Fibroblast of lung (primary cell): ENCODE measurements at regions not wholly inside any gene's neighbourhood (a gene's known extent, or its start where the extent isn't known, plus 50 kb on each side); places are given as distances from the start of the nearest gene placed in this dataset.
A peak's percentile ranks its signal among the peaks of the same experiment; 100 is the strongest.

Experiments
- DNase-seq, 2 donors: peaks; one replicate each; pipeline versions ENCODE4 v3.0.0 to v3.0.0-alpha.2; 2010; ENCODE audit warnings: low read depth in 2 of 2
- H2AFZ ChIP-seq: 2 replicates; pipeline ENCODE4 v1.5.1; 2012; ENCODE audit warnings: low read length, control low read depth, inconsistent platforms
- H3K27ac ChIP-seq: 2 replicates; pipeline ENCODE4 v1.5.1; 2011; ENCODE audit warnings: low read length, control low read depth; ENCODE audit not compliant: insufficient read depth
- H3K27me3 ChIP-seq: 2 replicates; pipeline ENCODE4 v1.5.1; 2011; ENCODE audit warnings: mild to moderate bottlenecking, low read length; ENCODE audit not compliant: control insufficient read depth, insufficient read depth
- H3K36me3 ChIP-seq: 2 replicates; pipeline ENCODE4 v1.5.1; 2011; ENCODE audit warnings: low read length; ENCODE audit not compliant: control insufficient read depth, insufficient read depth
- H3K4me1 ChIP-seq: 2 replicates; pipeline ENCODE4 v1.5.1; 2011; ENCODE audit warnings: low read length; ENCODE audit not compliant: control insufficient read depth, insufficient read depth; ENCODE audit errors: extremely low read depth
- H3K4me2 ChIP-seq: 2 replicates; pipeline ENCODE4 v1.5.1; 2011; ENCODE audit warnings: low read length, control low read depth; ENCODE audit not compliant: insufficient read depth; ENCODE audit errors: extremely low read depth
- H3K4me3 ChIP-seq, 4 experiments: fragments of 200-600 bp in 1 of 4; sonication (generic) in 1 of 4; replicated peaks in 1 of 4; 2 replicates each; pipeline ENCODE4 v1.5.1; 2011 to 2016; ENCODE audit warnings: low read length in 4 of 4, low read depth in 3 of 4, mild to moderate bottlenecking in 3 of 4, control low read depth in 2 of 4, inconsistent platforms in 1 of 4, mixed read lengths in 1 of 4; ENCODE audit not compliant: insufficient read depth in 1 of 4; ENCODE audit errors: control extremely low read depth in 1 of 4
- H3K79me2 ChIP-seq: 2 replicates; pipeline ENCODE4 v1.5.1; 2012; ENCODE audit warnings: mild to moderate bottlenecking, low read length, inconsistent platforms; ENCODE audit not compliant: control insufficient read depth, insufficient read depth
- H3K9ac ChIP-seq: 2 replicates; pipeline ENCODE4 v1.5.1; 2011; ENCODE audit warnings: mild to moderate bottlenecking, low read length, control low read depth; ENCODE audit not compliant: insufficient read depth
- H3K9me3 ChIP-seq: 2 replicates; pipeline ENCODE4 v1.5.1; 2012; ENCODE audit warnings: low read depth, low read length; ENCODE audit not compliant: control insufficient read depth, insufficient read depth
- H4K20me1 ChIP-seq: 2 replicates; pipeline ENCODE4 v1.5.1; 2011; ENCODE audit warnings: low read length; ENCODE audit not compliant: control insufficient read depth, insufficient read depth; ENCODE audit errors: extremely low read depth
- EZH2 ChIP-seq: IDR thresholded peaks from 2 replicates; pipeline ENCODE4 v1.5.1; 2012; ENCODE audit warnings: low read length, control low read depth, mild to moderate bottlenecking; ENCODE audit errors: missing control alignments
- TF ChIP-seq, protein P1 (sequence below), 2 donors: IDR thresholded peaks in 1 of 2; conservative IDR thresholded peaks in 1 of 2; 1 replicate in 1 of 2; 2 replicates in 1 of 2; pipeline ENCODE4 v1.5.1; 2011 to 2012; ENCODE audit warnings: low read length in 2 of 2, control low read depth in 1 of 2, inconsistent platforms in 1 of 2, low read depth in 1 of 2, mild to moderate bottlenecking in 1 of 2

GRCh38 chr3:176789947-176790346, 407.3 kb downstream of the TBL1XR1 start:
- Histone ChIP-seq H3K4me3 (no peak overlapping the region), H4K20me1 (no peaks in the 10 kb centered on the region), H3K9ac (no peak overlapping the region), H2AFZ (no peak overlapping the region), H3K27me3 (no peaks in the 10 kb centered on the region), H3K4me1 (no peaks in the 10 kb centered on the region), H3K27ac (no peak overlapping the region), H3K9me3 (no peaks in the 10 kb centered on the region), H3K79me2 (no peaks in the 10 kb centered on the region), H3K4me2 (no peak overlapping the region), H3K36me3 (no peaks in the 10 kb centered on the region)
- peak in 1 of 2 donors; percentile 17 for DNase-seq
- TF ChIP-seq, protein P1, sequence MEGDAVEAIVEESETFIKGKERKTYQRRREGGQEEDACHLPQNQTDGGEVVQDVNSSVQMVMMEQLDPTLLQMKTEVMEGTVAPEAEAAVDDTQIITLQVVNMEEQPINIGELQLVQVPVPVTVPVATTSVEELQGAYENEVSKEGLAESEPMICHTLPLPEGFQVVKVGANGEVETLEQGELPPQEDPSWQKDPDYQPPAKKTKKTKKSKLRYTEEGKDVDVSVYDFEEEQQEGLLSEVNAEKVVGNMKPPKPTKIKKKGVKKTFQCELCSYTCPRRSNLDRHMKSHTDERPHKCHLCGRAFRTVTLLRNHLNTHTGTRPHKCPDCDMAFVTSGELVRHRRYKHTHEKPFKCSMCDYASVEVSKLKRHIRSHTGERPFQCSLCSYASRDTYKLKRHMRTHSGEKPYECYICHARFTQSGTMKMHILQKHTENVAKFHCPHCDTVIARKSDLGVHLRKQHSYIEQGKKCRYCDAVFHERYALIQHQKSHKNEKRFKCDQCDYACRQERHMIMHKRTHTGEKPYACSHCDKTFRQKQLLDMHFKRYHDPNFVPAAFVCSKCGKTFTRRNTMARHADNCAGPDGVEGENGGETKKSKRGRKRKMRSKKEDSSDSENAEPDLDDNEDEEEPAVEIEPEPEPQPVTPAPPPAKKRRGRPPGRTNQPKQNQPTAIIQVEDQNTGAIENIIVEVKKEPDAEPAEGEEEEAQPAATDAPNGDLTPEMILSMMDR (conservative IDR thresholded peaks at IDR 0.05 in 1 of 2, IDR thresholded peaks at IDR 0.05 in 1 of 2; ENCODE audit: low read depth in 1 of 2, low read length in 2 of 2) = no peak
- no peak for TF ChIP-seq EZH2

DNA sequence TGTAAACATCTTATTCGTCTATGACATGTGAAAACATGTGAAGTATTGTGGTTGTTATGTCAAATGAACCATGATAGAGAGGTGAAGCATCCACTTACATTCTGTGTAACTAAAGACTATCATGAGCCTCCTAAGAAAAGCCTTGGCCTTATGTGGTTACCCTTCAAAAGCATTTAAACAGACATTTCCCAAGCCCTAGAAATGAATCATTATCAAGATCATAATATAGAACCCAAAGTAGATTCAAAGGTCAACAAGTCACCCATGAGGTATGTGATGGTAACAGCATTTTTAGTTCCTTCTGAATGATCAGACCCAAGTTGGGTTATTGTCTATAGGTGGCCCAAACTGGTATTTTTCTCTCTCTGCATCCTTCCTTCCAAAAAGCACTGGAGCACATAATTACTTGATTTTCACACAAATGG, 408.0 kb downstream of the TBL1XR1 start:
- Histone ChIP-seq H3K9ac (no peak overlapping the region), H2AFZ (no peak overlapping the region), H3K4me3 (no peak overlapping the region), H3K27me3 (no peaks in the 10 kb centered on the region), H3K9me3 (no peaks in the 10 kb centered on the region), H3K79me2 (no peaks in the 10 kb centered on the region), H4K20me1 (no peaks in the 10 kb centered on the region), H3K4me1 (no peaks in the 10 kb centered on the region), H3K4me2 (no peak overlapping the region), H3K36me3 (no peaks in the 10 kb centered on the region), H3K27ac (no peak overlapping the region)
- DNase-seq = peak in 1 of 2 donors; percentile 31
- TF ChIP-seq, protein P1 (conservative IDR thresholded peaks at IDR 0.05 in 1 of 2, IDR thresholded peaks at IDR 0.05 in 1 of 2; ENCODE audit: low read depth in 1 of 2, low read length in 2 of 2) = no peak
- no peak for TF ChIP-seq EZH2

DNA sequence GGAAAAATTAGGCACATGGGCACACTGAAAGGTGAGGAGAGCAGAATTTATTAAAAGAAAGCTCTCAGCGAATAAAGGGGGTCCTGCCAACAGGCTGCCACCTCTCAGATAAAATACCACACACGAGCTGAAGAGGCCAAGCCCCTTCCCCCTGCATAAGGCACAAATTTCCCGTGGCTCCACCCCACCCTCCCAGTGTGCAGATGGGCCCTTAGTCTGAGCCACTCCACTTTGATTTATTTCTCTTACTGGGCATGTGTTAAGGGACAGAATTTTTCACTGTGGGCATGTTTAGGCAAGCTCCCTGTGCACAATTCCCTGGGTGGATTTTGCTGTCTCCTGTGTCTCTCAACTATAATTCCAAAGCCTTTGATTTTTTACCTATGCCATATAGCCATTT, 409.8 kb downstream of the TBL1XR1 start:
- H3K4me1 ChIP-seq = no peaks in the 10 kb centered on the region
- H3K27ac ChIP-seq = no peak overlapping the region
- no peak overlapping the region for H3K4me3 ChIP-seq
- H3K4me2 ChIP-seq = no peak overlapping the region
- H3K79me2 ChIP-seq = no peaks in the 10 kb centered on the region
- no peak for TF ChIP-seq EZH2
- TF ChIP-seq, protein P1 (conservative IDR thresholded peaks at IDR 0.05 in 1 of 2, IDR thresholded peaks at IDR 0.05 in 1 of 2; ENCODE audit: low read depth in 1 of 2, low read length in 2 of 2) = no peak
- no peak for DNase-seq
- H4K20me1 ChIP-seq = no peaks in the 10 kb centered on the region
- no peaks in the 10 kb centered on the region for H3K27me3 ChIP-seq
- H3K9me3 ChIP-seq = no peaks in the 10 kb centered on the region
- no peak overlapping the region for H3K9ac ChIP-seq
- H3K36me3 ChIP-seq = no peaks in the 10 kb centered on the region
- no peak overlapping the region for H2AFZ ChIP-seq
